SJCRH30 (cell line): ENCODE measurements at regions not wholly inside any gene's neighbourhood (a gene's known extent, or its start where the extent isn't known, plus 50 kb on each side); places are given as distances from the start of the nearest gene placed in this dataset.
"Not testable (repeated sequence)": the region's sequence is repeated elsewhere in the genome, so short reads cannot be mapped to it uniquely, and the experiment has no call there.

ENCODE experiments used
- DNase-seq, 2 experiments: peaks; one replicate each; pipeline ENCODE4 v3.0.0-alpha.2; 2015 to 2020
- H3K27ac ChIP-seq: fragments of 250-450 bp; sonication (Bioruptor Pico); 2 replicates; pipeline ENCODE4 v1.5.1; 2020; ENCODE audit warnings: mild to moderate bottlenecking, moderate library complexity
- H3K27me3 ChIP-seq: fragments of 250-450 bp; sonication (Bioruptor Pico); 2 replicates; pipeline ENCODE4 v1.5.1; 2020; ENCODE audit warnings: mild to moderate bottlenecking, moderate library complexity
- H3K36me3 ChIP-seq: fragments of 250-450 bp; sonication (Bioruptor Pico); 2 replicates; pipeline ENCODE4 v1.5.1; 2020; ENCODE audit warnings: mild to moderate bottlenecking, moderate library complexity
- H3K4me1 ChIP-seq: fragments of 250-450 bp; sonication (Bioruptor Pico); 2 replicates; pipeline ENCODE4 v1.5.1; 2020; ENCODE audit warnings: mild to moderate bottlenecking, moderate library complexity
- H3K4me3 ChIP-seq: fragments of 250-450 bp; sonication (Bioruptor Pico); 2 replicates; pipeline ENCODE4 v1.5.1; 2020; ENCODE audit warnings: mild to moderate bottlenecking, moderate library complexity
- H3K9me3 ChIP-seq: fragments of 250-450 bp; sonication (Bioruptor Pico); replicated peaks from 2 replicates; pipeline ENCODE4 v1.5.1; 2020; ENCODE audit warnings: mild to moderate bottlenecking, moderate library complexity

DNA sequence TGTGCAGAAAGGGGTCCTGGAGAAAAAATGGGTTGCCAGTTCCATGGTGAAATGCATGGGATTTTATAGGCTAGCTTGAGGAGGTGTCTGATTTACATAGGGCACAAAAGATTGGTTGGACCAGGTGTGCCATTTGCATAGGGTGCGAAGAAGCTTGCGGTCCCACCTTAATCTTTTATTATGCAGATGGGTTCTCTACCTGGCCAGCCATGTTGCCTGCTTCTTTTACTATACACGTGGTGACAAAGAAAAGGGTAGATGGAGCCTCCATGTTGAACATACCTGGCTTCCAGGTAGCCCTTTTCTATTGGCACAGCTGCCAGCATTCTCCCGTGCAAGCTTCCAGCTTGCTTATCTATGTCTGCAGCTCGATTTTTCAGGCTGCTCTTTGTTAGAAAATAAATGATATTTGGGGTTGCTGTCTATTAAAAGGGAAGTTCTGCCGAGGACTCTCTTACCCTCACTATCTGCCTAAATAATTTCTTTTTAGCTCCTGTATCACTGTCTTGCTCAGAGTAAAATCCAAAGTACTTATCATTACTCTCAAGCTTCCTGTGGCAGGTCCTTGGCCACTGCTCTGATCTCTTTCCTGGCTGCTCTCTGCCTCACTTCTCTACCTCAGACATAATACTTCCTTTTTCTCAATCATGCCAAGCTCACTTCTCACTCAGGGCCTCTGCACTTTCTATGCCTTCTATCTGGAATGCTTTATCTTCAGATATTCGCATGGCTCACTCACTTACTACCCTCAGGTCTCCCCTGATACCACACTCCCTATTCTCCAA, 216.0 kb upstream of the DAAM1 start:
- no peak overlapping the region for H3K27ac ChIP-seq
- H3K4me3 ChIP-seq: no peak overlapping the region
- H3K27me3 ChIP-seq: no peaks in the 10 kb centered on the region
- no peaks in the 10 kb centered on the region for H3K36me3 ChIP-seq
- H3K9me3 ChIP-seq: no peaks in the 10 kb centered on the region
- H3K4me1 ChIP-seq: no peaks in the 10 kb centered on the region
- DNase-seq: no peak

DNA sequence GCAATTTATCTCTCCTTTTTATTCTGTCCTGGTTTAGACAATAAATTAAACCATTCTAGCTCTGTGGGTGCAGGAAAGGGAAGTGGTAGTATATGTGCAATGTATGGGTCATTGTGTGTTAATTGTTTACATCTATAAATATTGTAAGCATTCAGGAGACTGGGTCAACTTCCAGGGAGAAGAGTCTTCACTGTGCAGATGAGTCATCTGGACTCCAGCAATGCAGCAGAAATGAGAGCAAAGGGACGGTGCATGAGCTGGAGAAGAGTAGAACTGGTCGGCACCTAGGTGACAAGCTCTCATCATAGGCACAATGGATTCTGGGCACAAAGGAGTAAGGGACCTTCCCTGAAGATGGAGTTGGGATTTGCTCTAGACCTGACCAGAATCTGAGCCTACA, 211.1 kb upstream of the DAAM1 start:
- Histone ChIP-seq H3K27me3 (no peaks in the 10 kb centered on the region), H3K36me3 (no peaks in the 10 kb centered on the region), H3K4me1 (no peaks in the 10 kb centered on the region), H3K9me3 (no peaks in the 10 kb centered on the region), H3K27ac (no peak overlapping the region), H3K4me3 (no peak overlapping the region)
- DNase-seq: no peak

DNA sequence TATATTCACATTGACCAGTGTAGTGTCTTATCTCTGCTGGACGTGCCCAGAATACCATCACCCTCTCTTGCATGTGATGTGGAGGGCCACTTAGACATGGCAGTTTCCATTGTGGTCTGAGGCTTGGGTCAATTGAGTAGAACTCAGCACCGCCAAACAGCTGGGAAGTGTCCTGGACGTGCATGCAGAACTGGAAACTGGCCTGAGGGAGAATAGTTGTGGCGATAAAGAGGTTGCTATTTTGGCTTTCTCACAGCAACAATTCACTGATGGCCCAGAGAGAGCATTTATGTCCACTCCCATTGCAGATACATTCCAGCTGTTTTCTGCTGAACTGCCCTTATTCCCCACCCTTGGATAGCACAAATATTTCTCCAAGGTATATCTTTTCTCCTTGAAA, 210.1 kb upstream of the DAAM1 start:
- Histone ChIP-seq H3K36me3 (no peaks in the 10 kb centered on the region), H3K9me3 (no peaks in the 10 kb centered on the region), H3K4me1 (no peaks in the 10 kb centered on the region), H3K27ac (no peak overlapping the region), H3K27me3 (no peaks in the 10 kb centered on the region), H3K4me3 (no peak overlapping the region)
- peak in 1 of 2 experiments; percentile 3 for DNase-seq

DNA sequence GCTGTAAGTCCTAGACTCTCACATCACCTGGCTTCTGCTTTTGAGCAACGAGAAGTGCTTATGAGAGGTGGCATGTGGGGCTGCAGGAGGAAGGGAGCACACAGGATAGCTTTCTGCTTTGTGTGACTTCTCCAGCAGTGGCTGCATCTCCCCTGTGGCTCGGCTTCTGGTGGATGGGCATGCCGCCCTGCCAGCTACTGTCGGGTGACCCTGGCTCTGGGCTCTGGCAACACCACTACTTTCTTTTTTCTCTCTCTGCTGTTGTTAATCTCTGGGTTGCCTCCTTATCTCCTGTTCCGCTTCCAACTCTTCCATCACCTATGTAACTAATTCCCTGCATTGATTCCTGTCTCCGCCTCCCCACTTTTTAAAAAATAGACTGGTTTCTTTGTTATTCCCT, 209.1 kb upstream of the DAAM1 start:
- DNase-seq: no peak
- Histone ChIP-seq H3K4me1 (no peaks in the 10 kb centered on the region), H3K4me3 (no peak overlapping the region), H3K27me3 (no peaks in the 10 kb centered on the region), H3K27ac (no peak overlapping the region), H3K9me3 (no peaks in the 10 kb centered on the region), H3K36me3 (no peaks in the 10 kb centered on the region)

DNA sequence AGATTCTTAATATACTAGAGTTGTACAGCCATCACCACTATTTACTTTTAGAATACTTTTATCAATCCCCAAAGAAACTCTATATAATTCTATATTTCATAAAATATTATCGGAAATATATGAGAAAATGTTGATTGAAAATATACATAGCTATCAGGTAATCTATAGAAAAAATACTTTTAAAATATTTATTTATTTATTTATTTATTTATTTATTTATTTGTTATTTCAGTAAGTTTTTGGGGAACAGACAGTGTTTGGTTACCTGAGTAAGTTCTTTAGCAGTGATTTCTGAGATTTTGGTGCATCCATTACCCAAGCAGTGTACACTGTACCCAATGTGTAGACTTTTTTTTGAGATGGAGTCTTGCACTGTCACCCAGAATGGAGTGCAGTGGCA, 206.6 kb upstream of the DAAM1 start:
- no peak for DNase-seq
- H3K4me1 ChIP-seq: no peaks in the 10 kb centered on the region
- no peaks in the 10 kb centered on the region for H3K27me3 ChIP-seq
- no peak overlapping the region for H3K4me3 ChIP-seq
- H3K9me3 ChIP-seq: no peaks in the 10 kb centered on the region
- H3K27ac ChIP-seq: no peak overlapping the region
- H3K36me3 ChIP-seq: no peaks in the 10 kb centered on the region

DNA sequence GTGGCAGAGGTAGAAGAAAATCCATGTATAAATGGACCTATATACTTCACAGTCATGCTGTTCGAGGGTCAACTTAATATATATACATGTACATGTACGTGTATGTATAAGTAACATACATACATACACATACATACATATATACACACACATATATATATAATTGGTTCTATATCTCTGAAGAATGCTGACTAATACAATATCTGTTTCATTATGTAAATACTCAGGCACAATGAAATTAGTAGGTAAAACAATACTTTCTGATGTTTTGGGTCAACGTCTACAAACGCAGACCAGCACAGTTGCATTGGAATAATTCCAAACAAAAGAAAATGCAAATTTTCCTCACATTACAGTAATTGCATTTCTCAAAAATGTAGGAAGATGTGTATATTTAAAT, 202.7 kb upstream of the DAAM1 start:
- H3K4me1 ChIP-seq: no peaks in the 10 kb centered on the region
- no peak overlapping the region for H3K27ac ChIP-seq
- no peaks in the 10 kb centered on the region for H3K27me3 ChIP-seq
- no peak overlapping the region for H3K4me3 ChIP-seq
- 0 out of 2 replicates have a peak, but pooled peaks cover 2% of the 10 kb centered on the region for H3K9me3 ChIP-seq
- DNase-seq: no peak
- no peaks in the 10 kb centered on the region for H3K36me3 ChIP-seq

DNA sequence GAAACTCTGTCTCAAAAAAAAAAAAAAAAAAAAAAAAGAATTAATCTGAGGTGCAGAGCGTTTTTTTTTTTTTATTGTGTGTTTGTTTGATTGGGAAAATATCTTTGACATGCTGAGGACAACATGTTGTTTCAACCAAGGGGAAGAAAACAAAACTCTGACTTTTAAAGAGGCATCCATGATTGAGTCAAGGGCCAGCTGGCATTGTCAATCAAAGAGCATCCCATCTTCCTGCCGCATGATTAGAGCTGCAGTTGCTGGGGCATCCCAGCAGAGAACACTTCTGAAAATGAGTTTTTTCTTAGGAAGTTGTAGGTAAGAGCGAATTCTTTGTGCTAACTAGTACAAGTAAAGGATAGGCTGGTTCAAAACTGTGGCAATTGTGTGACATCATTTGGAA, 200.9 kb upstream of the DAAM1 start:
- peak overlapping the region; percentile 18; the same call in 1 of the 2 replicates for H3K27ac ChIP-seq
- no peaks in the 10 kb centered on the region for H3K27me3 ChIP-seq
- peak; percentile 81 to 91 for DNase-seq
- H3K36me3 ChIP-seq: no peaks in the 10 kb centered on the region
- H3K4me1 ChIP-seq: no peaks in the 10 kb centered on the region
- H3K9me3 ChIP-seq: 0 out of 2 replicates have a peak, but pooled peaks cover 2% of the 10 kb centered on the region
- H3K4me3 ChIP-seq: peak overlapping the region; percentile 14; the same call in 1 of the 2 replicates

DNA sequence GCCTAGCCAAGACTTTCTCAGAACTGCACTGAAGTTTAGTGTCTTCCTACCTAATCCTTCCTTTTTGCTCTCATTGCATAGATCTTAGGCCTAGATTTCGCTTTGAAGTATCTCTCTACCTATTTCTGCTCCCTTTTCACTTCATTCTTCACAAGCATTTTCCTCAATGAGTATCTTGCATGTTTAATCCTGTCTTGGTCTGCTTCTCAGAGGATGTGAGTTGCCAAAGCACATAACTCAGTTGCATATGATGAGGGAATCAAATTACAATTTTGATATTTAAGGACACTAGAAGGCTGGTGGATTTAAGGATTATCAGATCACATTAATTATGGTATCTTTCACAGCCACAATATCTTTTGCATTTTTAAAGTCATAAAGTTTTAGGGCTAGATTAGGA, 195.5 kb upstream of the DAAM1 start:
- H3K27me3 ChIP-seq: no peaks in the 10 kb centered on the region
- no peak overlapping the region for H3K27ac ChIP-seq
- H3K4me3 ChIP-seq: no peak overlapping the region
- no peak for DNase-seq
- H3K9me3 ChIP-seq: 0 out of 2 replicates have a peak, but pooled peaks cover 2% of the 10 kb centered on the region
- H3K4me1 ChIP-seq: no peaks in the 10 kb centered on the region
- H3K36me3 ChIP-seq: no peaks in the 10 kb centered on the region

DNA sequence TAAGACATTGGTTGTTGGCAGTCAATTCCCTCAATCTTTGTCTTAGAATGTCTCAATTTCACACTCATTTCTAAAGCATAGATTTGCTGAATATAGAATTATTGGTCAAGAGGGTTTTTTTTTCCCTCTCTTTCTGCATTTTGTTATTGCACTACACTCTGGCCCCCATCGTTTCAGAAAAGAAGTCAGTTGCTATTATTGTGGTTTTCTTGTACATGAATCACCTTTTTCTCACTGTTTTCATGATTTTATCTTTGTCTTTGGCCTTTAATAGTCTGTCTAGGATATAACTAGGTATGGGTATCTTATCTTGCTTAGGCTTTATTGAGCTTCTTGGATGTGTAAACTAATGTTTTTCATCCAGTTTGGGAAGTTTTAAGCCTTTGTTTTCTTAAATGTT, 194.3 kb upstream of the DAAM1 start:
- H3K9me3 ChIP-seq: no peaks in the 10 kb centered on the region
- H3K4me1 ChIP-seq: no peaks in the 10 kb centered on the region
- DNase-seq: no peak
- H3K27me3 ChIP-seq: no peaks in the 10 kb centered on the region
- H3K36me3 ChIP-seq: no peaks in the 10 kb centered on the region
- no peak overlapping the region for H3K4me3 ChIP-seq
- no peak overlapping the region for H3K27ac ChIP-seq

DNA sequence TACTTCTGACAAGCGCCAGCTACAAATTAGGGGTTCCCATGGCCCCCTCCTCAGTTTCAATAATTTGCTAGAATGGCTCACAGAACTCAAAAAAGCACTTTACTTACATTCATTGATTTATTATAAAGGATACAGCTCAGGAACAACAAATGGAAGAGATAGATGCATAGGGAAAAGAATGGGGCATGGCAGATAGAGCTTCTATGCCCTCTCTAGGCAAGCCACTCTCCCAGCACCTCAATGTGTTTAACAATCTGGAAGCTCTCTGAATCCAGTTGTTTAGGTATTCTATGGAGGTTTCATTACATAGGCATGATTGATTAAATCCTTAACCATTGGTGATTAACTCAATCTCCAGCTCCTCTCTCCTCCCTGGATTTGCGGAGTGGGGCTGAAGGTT, 184.5 kb upstream of the DAAM1 start:
- Histone ChIP-seq H3K36me3 (no peaks in the 10 kb centered on the region), H3K27ac (no peak overlapping the region), H3K4me1 (no peaks in the 10 kb centered on the region), H3K27me3 (no peaks in the 10 kb centered on the region), H3K4me3 (no peak overlapping the region), H3K9me3 (0 out of 2 replicates have a peak, but pooled peaks cover 2% of the 10 kb centered on the region)
- no peak for DNase-seq

DNA sequence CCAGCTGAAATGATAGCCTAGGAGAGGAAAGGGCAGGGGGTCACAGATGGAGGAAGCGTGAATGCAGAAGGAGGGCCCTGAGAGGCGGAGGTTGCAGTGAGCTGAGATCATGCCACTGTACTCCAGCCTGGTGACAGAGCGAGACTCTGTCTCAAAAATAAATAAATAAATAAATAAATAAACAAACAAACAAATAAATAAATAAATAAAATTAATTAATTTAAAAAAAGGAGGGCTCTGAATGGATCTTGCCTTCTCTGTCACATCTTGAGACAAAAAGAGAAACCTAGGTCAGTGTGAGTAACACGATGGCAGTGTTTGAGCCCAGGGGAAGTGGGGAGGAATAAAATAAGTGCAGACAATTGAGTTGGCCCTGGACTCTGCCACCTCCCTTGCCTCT, 182.3 kb upstream of the DAAM1 start:
- DNase-seq, H3K4me1 ChIP-seq, H3K36me3 ChIP-seq, H3K4me3 ChIP-seq, H3K27me3 ChIP-seq, H3K27ac ChIP-seq, H3K9me3 ChIP-seq: not testable (repeated sequence)

DNA sequence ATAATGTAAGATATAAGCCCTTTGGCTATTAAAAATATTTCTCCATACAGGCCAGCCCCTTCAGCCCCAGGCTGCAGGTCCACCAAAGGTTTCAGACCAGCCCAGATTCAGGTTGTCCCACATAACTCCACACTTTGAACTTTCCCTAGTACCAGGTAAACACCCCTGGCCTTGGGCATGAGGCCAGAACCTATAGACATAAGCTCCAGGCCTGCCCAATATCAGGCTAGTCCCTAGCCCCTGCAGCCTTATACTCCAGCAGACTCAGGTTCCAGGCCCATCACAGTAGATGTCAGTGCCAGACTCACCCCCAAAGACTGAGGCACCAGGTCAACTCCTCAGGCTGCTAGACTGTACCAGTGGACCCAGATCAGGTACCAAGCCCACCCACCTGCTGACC, 178.5 kb upstream of the DAAM1 start:
- Histone ChIP-seq H3K36me3 (no peaks in the 10 kb centered on the region), H3K27me3 (no peaks in the 10 kb centered on the region), H3K4me3 (no peak overlapping the region), H3K4me1 (no peaks in the 10 kb centered on the region), H3K9me3 (peaks cover 9% of the 10 kb centered on the region), H3K27ac (no peak overlapping the region)
- DNase-seq: no peak

DNA sequence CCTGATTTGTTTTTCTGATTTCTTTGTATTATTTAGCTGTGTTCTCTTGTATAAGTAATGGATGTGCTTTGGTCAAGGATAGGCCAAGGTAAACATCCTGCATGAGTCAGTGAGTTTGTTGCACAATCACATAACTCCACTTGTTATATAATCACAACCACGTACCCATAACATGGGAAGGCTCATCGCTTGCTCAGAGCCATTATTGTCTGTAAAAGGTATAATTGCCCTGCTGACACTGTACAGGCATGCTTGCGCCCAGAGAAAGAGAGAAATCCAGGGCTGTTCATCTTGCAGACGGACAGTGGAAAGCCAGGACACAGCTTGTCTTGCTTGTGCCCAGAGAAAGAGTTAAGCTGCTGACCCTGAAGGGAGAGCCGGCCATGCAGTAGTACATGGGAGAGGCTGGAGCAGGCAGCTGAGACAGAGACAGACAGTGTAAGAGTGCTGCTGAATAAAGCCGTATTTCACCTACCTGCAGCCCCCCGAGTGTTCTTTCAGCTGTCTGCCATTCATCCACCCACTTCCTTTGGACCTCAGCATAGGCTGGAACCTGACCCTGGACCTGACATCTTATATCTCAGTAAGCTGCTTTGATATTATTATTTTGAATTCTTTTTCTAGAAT, 174.7 kb upstream of the DAAM1 start:
- Histone ChIP-seq H3K27ac (no peak overlapping the region), H3K4me3 (no peak overlapping the region), H3K9me3 (peaks cover 7% of the 10 kb centered on the region), H3K4me1 (no peaks in the 10 kb centered on the region), H3K27me3 (no peaks in the 10 kb centered on the region), H3K36me3 (no peaks in the 10 kb centered on the region)
- DNase-seq: no peak

DNA sequence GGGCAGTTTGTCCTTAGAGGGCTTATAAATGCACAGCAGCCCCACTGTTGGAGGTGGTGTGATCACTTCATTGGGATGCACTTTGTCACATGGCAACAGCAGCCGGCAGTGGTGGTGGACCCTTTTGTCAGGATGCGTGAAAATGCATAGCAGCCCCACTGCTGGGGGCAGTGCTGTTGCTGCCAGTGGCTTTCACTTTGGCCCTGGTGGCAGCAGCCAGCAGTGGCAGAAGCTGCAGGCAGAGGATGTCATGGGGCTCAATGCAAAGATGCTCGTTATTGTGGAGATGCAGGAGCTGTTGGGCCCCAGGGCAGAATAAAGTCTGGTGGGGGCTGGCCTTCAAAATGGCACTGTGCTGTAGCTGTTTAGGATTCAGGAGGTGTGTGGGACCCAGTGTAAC, 173.0 kb upstream of the DAAM1 start:
- H3K4me1 ChIP-seq: no peaks in the 10 kb centered on the region
- no peaks in the 10 kb centered on the region for H3K36me3 ChIP-seq
- H3K4me3 ChIP-seq: no peak overlapping the region
- H3K27me3 ChIP-seq: no peaks in the 10 kb centered on the region
- H3K9me3 ChIP-seq: peaks cover 7% of the 10 kb centered on the region
- H3K27ac ChIP-seq: no peak overlapping the region
- DNase-seq: no peak

DNA sequence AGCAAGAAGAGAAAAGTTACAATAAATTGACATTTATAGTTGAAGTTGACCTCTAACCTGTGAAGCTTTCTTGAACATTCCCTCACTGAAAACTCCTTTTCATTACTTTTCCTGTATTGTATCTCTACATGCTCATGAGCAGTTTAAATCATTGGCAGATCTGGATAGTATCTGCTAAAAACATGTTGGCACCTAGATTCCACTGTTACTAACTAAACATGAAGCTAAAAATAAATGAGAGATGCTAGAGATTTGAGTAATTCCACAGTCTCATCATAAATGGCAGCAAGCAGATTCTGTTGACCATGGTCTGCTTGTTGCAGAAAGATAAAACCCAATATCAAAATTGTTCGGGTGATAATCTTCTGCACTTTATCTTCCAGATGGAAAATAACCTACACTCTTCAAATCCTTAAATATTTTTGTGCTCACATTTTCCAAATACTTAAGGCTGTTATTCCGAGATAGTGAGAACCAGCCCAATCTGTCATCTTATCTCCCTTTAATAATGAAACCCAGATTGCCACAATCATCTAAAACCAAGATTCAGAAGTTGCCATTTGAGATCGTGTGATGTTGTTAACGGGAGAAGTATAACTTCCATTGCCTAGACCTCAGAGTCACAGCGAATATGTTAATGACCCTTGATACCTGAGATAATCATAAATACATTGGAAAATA, 171.0 kb upstream of the DAAM1 start:
- DNase-seq: no peak
- H3K27ac ChIP-seq: no peak overlapping the region
- no peak overlapping the region for H3K4me3 ChIP-seq

More for the DNA sequence above, 171.0 kb upstream of the DAAM1 start:
- H3K4me1 ChIP-seq: no peaks in the 10 kb centered on the region
- H3K9me3 ChIP-seq: peaks cover 3% of the 10 kb centered on the region
- H3K27me3 ChIP-seq: no peaks in the 10 kb centered on the region
- no peaks in the 10 kb centered on the region for H3K36me3 ChIP-seq
